Tibial nerve (tissue), 3 donors: ENCODE measurements at regions not wholly inside any gene's neighbourhood (a gene's known extent, or its start where the extent isn't known, plus 50 kb on each side); places are given as distances from the start of the nearest gene placed in this dataset.

Experiments
- CTCF ChIP-seq, 5 experiments: fragments of 200-600 bp in 3 of 5; fragments of 450-650 bp in 2 of 5; sonication (generic) in 3 of 5; IDR thresholded peaks; one replicate each; pipeline ENCODE4 v1.5.1; 2016 to 2019; ENCODE audit warnings: antibody characterized with exemption in 5 of 5, mild to moderate bottlenecking in 3 of 5, moderate library complexity in 2 of 5
- POLR2A ChIP-seq, 2 donors: fragments of 450-650 bp; IDR thresholded peaks; one replicate each; pipeline ENCODE4 v1.6.1; 2017; ENCODE audit warnings: antibody characterized with exemption in 2 of 2, mild to moderate bottlenecking in 2 of 2, moderate library complexity in 2 of 2

- TF ChIP-seq CTCF (IDR thresholded peaks at IDR 0.05) = no peak
- no peak for TF ChIP-seq POLR2A (IDR thresholded peaks at IDR 0.05)
Observed at GRCh38 chrX:3960952-3961351, 247.5 kb upstream of the PRKX start.
